ENCODE measurements at regions not wholly inside any gene's neighbourhood (a gene's known extent, or its start where the extent isn't known, plus 50 kb on each side); places are given as distances from the start of the nearest gene placed in this dataset.

GRCh38 chr1:57475366-57475765 is 51.5 kb upstream of the DAB1 start:
- TF ChIP-seq TCF12 (IDR thresholded peaks at IDR 0.05) (no peak), JUND (IDR thresholded peaks at IDR 0.05) (no peak), RAD21 (IDR thresholded peaks at IDR 0.05; ENCODE audit: low read length) (no peak), EP300 (IDR thresholded peaks at IDR 0.05; ENCODE audit: borderline replicate concordance in 1 of 2, low read depth in 1 of 2, low read length in 1 of 2) (no peak), EZH2phosphoT487 (IDR thresholded peaks at IDR 0.05; ENCODE audit: borderline replicate concordance, low read depth) (no peak), REST (IDR thresholded peaks at IDR 0.05; ENCODE audit: low read depth, low read length) (no peak), GATA2 (CRISPR knock-in tag; IDR thresholded peaks at IDR 0.05) (no peak), SMC3 (IDR thresholded peaks at IDR 0.05; ENCODE audit: low read depth, low read length) (no peak)
- TF ChIP-seq, protein P1, sequence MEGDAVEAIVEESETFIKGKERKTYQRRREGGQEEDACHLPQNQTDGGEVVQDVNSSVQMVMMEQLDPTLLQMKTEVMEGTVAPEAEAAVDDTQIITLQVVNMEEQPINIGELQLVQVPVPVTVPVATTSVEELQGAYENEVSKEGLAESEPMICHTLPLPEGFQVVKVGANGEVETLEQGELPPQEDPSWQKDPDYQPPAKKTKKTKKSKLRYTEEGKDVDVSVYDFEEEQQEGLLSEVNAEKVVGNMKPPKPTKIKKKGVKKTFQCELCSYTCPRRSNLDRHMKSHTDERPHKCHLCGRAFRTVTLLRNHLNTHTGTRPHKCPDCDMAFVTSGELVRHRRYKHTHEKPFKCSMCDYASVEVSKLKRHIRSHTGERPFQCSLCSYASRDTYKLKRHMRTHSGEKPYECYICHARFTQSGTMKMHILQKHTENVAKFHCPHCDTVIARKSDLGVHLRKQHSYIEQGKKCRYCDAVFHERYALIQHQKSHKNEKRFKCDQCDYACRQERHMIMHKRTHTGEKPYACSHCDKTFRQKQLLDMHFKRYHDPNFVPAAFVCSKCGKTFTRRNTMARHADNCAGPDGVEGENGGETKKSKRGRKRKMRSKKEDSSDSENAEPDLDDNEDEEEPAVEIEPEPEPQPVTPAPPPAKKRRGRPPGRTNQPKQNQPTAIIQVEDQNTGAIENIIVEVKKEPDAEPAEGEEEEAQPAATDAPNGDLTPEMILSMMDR (IDR thresholded peaks at IDR 0.05): no peak
- TF ChIP-seq, protein P2, sequence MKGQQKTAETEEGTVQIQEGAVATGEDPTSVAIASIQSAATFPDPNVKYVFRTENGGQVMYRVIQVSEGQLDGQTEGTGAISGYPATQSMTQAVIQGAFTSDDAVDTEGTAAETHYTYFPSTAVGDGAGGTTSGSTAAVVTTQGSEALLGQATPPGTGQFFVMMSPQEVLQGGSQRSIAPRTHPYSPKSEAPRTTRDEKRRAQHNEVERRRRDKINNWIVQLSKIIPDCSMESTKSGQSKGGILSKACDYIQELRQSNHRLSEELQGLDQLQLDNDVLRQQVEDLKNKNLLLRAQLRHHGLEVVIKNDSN (IDR thresholded peaks at IDR 0.05; ENCODE audit: borderline replicate concordance, low read depth): no peak

All from SK-N-SH (cell line).